Gastroesophageal sphincter (tissue), 4 donors: ENCODE measurements at regions not wholly inside any gene's neighbourhood (a gene's known extent, or its start where the extent isn't known, plus 50 kb on each side); places are given as distances from the start of the nearest gene placed in this dataset.

Experiments
- ATAC-seq: fragments of 150-250 bp; one replicate; pipeline ENCODE4 v1.9.1; 2016; ENCODE audit warnings: mild to moderate bottlenecking, moderate library complexity
- H3K27ac ChIP-seq, 4 donors: fragments of 200-600 bp; sonication (generic) in 3 of 4; 1 replicate in 3 of 4; 2 replicates in 1 of 4; pipeline ENCODE4 v1.5.1; 2016 to 2019
- H3K27me3 ChIP-seq: fragments of 200-600 bp; sonication (generic); one replicate; pipeline ENCODE4 v1.5.1; 2019
- H3K36me3 ChIP-seq, 2 donors: fragments of 200-600 bp; sonication (generic); one replicate each; pipeline ENCODE4 v1.5.1; 2019; ENCODE audit warnings: control low read depth in 1 of 2
- H3K4me1 ChIP-seq, 3 donors: fragments of 200-600 bp; sonication (generic); 1 replicate in 2 of 3; 2 replicates in 1 of 3; pipeline ENCODE4 v1.5.1; 2016 to 2019; ENCODE audit warnings: control low read depth in 2 of 3
- H3K4me3 ChIP-seq, 2 donors: fragments of 200-600 bp; sonication (generic); one replicate each; pipeline ENCODE4 v1.5.1; 2019; ENCODE audit warnings: mild to moderate bottlenecking in 1 of 2, moderate library complexity in 1 of 2
- H3K9me3 ChIP-seq, 3 donors: fragments of 200-600 bp; sonication (generic); one replicate each; pipeline ENCODE4 v1.5.1; 2017 to 2019; ENCODE audit warnings: control low read depth in 2 of 3
- EP300 ChIP-seq: sonication (generic); formaldehyde crosslinking; IDR thresholded peaks from one replicate; pipeline ENCODE4 v1.6.1; 2017; ENCODE audit warnings: antibody characterized with exemption, mild to moderate bottlenecking
- POLR2A ChIP-seq, 2 donors: fragments of 450-650 bp; IDR thresholded peaks; one replicate each; pipeline ENCODE4 v1.6.1; 2017; ENCODE audit warnings: antibody characterized with exemption in 2 of 2, mild to moderate bottlenecking in 2 of 2, moderate library complexity in 1 of 2
- POLR2AphosphoS5 ChIP-seq: sonication (generic); formaldehyde crosslinking; IDR thresholded peaks from one replicate; pipeline ENCODE4 v1.6.1; 2017; ENCODE audit warnings: antibody characterized with exemption
- WGBS, 2 donors: methylation state at CpG; one replicate each; pipeline ENCODE4 v1.1.5; 2018; ENCODE audit warnings: low coverage in 1 of 2; 5-methylcytosine and 5-hydroxymethylcytosine counted together
- TF ChIP-seq, protein P1 (sequence below), 4 experiments: fragments of 200-600 bp in 2 of 4; fragments of 450-650 bp in 2 of 4; sonication (generic) in 1 of 4; IDR thresholded peaks; one replicate each; pipeline ENCODE4 v1.5.1; 2017 to 2019; ENCODE audit warnings: antibody characterized with exemption in 4 of 4, mild to moderate bottlenecking in 2 of 4, moderate library complexity in 2 of 4

DNA sequence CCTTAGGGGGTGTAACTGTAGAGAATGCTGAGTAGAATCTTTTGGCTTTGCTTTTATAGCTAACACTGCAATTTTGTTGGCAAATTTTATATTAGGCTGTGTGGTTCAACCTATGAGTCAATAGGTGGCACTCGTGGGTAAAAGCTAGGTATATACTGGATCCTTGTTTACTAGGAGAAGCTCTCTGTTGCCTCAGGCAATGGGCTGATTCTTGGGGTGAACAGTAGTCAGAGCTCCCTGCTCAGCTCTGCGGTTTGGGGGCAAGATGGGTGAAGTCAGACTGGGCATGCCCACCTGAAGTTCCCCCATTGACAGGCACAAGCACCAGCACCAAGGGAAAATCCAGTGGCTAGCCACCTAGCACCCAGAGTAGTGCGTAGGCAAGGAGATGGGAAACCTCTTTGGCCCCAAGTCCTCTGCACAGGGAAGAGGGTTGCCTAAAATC lies 238.7 kb downstream of the FAM181B start:
- H3K4me3 ChIP-seq: no peak overlapping the region
- H3K4me1 ChIP-seq: no peaks in the 10 kb centered on the region
- no peaks in the 10 kb centered on the region for H3K27me3 ChIP-seq
- TF ChIP-seq, protein P1, sequence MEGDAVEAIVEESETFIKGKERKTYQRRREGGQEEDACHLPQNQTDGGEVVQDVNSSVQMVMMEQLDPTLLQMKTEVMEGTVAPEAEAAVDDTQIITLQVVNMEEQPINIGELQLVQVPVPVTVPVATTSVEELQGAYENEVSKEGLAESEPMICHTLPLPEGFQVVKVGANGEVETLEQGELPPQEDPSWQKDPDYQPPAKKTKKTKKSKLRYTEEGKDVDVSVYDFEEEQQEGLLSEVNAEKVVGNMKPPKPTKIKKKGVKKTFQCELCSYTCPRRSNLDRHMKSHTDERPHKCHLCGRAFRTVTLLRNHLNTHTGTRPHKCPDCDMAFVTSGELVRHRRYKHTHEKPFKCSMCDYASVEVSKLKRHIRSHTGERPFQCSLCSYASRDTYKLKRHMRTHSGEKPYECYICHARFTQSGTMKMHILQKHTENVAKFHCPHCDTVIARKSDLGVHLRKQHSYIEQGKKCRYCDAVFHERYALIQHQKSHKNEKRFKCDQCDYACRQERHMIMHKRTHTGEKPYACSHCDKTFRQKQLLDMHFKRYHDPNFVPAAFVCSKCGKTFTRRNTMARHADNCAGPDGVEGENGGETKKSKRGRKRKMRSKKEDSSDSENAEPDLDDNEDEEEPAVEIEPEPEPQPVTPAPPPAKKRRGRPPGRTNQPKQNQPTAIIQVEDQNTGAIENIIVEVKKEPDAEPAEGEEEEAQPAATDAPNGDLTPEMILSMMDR (IDR thresholded peaks at IDR 0.05): peak in 1 of 4 experiments; percentile 17
- TF ChIP-seq POLR2A (IDR thresholded peaks at IDR 0.05): no peak
- ATAC-seq: peak; percentile 7
- H3K36me3 ChIP-seq: no peaks in the 10 kb centered on the region
- 0% methylated on average over 1 of the region's 3 CpGs; no CpG with 5 or more reads in 1 of the 2 donors for WGBS, 2 donors
- peaks cover 0 to 10% (median 0%) of the 10 kb centered on the region in 3 donors for H3K9me3 ChIP-seq
- no peak overlapping the region for H3K27ac ChIP-seq

DNA sequence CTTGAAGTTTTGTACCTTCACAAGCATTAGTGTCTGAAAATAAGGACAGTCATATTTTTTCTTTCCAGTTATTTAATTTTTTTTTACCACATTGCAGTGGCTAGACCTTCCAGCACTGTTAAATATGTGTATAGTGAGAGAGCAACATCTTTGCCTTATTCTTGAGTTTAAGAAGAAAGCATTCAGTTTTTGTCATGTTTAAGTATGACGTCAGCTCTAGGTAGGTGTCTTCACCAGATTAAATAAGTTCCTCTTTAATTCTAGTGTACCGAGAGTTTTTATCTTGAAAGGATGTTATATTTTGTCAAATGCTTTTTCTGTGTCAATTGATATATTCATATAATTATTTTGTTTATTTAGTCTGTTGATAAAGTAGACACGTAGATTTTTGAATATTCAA lies 258.8 kb downstream of the FAM181B start:
- peaks cover 0 to 3% (median 0%) of the 10 kb centered on the region in 3 donors for H3K9me3 ChIP-seq
- H3K27ac ChIP-seq: no peak overlapping the region
- TF ChIP-seq, protein P1 (IDR thresholded peaks at IDR 0.05): no peak
- no peak for TF ChIP-seq POLR2AphosphoS5
- TF ChIP-seq POLR2A (IDR thresholded peaks at IDR 0.05): no peak
- TF ChIP-seq EP300: no peak
- H3K4me1 ChIP-seq: no peaks in the 10 kb centered on the region
- no peak for ATAC-seq
- H3K27me3 ChIP-seq: no peaks in the 10 kb centered on the region
- H3K36me3 ChIP-seq: no peaks in the 10 kb centered on the region
- no peak overlapping the region for H3K4me3 ChIP-seq
- 74 to 82% methylated on average over 3 of the region's 3 CpGs for WGBS, 2 donors

DNA sequence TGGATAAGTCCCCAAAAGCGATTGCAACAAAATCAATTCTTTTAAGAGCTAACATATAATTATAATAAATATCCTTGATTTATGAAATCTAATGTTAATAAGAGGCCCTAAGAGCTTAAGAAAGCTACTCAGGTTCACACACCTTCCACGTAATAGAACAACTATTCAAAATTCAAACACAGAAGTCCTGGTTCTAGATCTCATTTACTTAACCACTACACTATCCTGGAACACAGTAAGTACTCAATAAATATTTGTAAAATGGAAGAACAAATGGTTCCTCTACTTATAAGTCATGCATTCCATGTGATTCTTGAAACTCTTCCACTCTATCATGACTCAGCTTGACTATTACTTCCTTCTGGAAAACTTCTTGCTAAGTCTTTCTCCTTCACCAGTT lies 268.2 kb downstream of the FAM181B start:
- H3K27me3 ChIP-seq: no peaks in the 10 kb centered on the region
- TF ChIP-seq POLR2A (IDR thresholded peaks at IDR 0.05): no peak
- TF ChIP-seq EP300: no peak
- TF ChIP-seq POLR2AphosphoS5: no peak
- TF ChIP-seq, protein P1 (IDR thresholded peaks at IDR 0.05): no peak
- H3K9me3 ChIP-seq: no peaks in the 10 kb centered on the region
- WGBS, 2 donors: 58 to 86% methylated on average over 2 of the region's 2 CpGs
- no peak overlapping the region for H3K27ac ChIP-seq
- no peak for ATAC-seq
- H3K4me3 ChIP-seq: no peak overlapping the region
- H3K36me3 ChIP-seq: no peaks in the 10 kb centered on the region
- H3K4me1 ChIP-seq: peaks cover 0 to 4% (median 0%) of the 10 kb centered on the region in 3 donors

DNA sequence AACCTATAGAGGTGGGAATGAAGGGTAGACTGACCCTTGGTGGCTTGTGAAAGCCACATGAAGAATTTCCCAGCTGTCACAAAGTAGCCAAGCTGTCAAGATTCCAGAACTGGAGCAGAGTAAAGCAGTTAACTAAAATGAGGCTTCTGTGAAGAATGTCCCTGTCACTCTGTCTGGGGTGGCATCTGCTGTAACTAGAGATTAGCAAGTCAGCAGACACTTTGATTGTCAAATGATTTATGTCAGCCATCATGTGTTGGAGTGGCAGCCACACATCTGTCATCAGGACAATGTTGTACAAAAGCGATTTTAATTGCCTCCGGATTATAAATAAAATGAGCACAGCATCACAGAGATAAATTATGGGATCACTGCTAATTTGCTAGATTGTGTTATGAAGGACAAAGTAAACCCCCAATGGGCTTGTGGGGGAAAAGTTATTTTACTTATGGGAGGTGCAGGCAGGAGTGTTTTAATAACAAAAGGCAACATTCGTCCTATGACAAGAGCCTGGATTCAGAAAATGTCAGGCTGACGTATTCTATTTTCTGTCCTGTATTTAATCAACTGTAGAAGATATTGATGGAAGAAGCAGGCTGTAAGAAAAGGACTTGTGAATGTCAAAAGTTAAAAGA lies 270.9 kb downstream of the FAM181B start:
- Histone ChIP-seq H3K4me1 (peaks cover 0 to 4% (median 0%) of the 10 kb centered on the region in 3 donors), H3K36me3 (no peaks in the 10 kb centered on the region), H3K9me3 (no peaks in the 10 kb centered on the region), H3K4me3 (no peak overlapping the region), H3K27me3 (no peaks in the 10 kb centered on the region), H3K27ac (no peak overlapping the region)
- WGBS, 2 donors: 74 to 100% methylated on average over 2 to 4 of the region's 4 CpGs
- ATAC-seq: no peak
- TF ChIP-seq EP300: no peak
- no peak for TF ChIP-seq POLR2AphosphoS5
- TF ChIP-seq, protein P1 (IDR thresholded peaks at IDR 0.05): no peak
- no peak for TF ChIP-seq POLR2A (IDR thresholded peaks at IDR 0.05)

DNA sequence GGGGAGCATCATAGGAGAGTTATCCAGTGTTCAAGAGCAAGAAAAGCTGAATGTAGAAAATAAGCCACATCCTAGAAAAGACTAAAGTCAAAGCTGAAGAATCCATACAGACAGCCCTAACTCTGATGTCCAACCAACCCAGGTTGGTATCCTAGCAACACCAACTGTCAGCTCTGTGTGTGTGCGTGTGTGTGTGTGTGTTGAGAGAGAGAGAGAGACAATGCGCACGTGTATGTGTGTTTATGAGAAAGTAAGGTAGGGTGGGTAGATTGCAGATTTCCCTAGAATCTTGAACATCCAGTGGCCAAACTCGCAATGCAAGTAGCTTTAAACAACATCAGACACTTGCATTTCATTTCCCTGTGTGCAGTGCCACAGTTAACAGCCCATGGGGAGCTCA lies 274.9 kb downstream of the FAM181B start:
- Histone ChIP-seq H3K9me3 (no peaks in the 10 kb centered on the region), H3K36me3 (no peaks in the 10 kb centered on the region), H3K4me1 (no peaks in the 10 kb centered on the region), H3K27me3 (no peaks in the 10 kb centered on the region), H3K4me3 (no peak overlapping the region), H3K27ac (no peak overlapping the region)
- WGBS, 2 donors: 7 to 42% methylated on average over 3 of the region's 4 CpGs
- no peak for ATAC-seq
- no peak for TF ChIP-seq EP300
- no peak for TF ChIP-seq POLR2A (IDR thresholded peaks at IDR 0.05)
- TF ChIP-seq POLR2AphosphoS5: no peak
- TF ChIP-seq, protein P1 (IDR thresholded peaks at IDR 0.05): no peak
